SJSA1 (cell line): ENCODE measurements at regions not wholly inside any gene's neighbourhood (a gene's known extent, or its start where the extent isn't known, plus 50 kb on each side); places are given as distances from the start of the nearest gene placed in this dataset.

ENCODE experiments used
- DNase-seq, 2 experiments: peaks; one replicate each; pipeline ENCODE4 v3.0.0-alpha.2; 2015 to 2020; ENCODE audit warnings: low spot score in 2 of 2, low read depth in 1 of 2
- H3K27ac ChIP-seq: fragments of 250-450 bp; sonication (Bioruptor Pico); 2 replicates; pipeline ENCODE4 v1.5.1; 2020; ENCODE audit warnings: mild to moderate bottlenecking, moderate library complexity
- H3K27me3 ChIP-seq: fragments of 250-450 bp; sonication (Bioruptor Pico); replicated peaks from 2 replicates; pipeline ENCODE4 v1.5.1; 2020; ENCODE audit warnings: mild to moderate bottlenecking, moderate library complexity
- H3K36me3 ChIP-seq: fragments of 250-450 bp; sonication (Bioruptor Pico); 2 replicates; pipeline ENCODE4 v1.5.1; 2020; ENCODE audit warnings: mild to moderate bottlenecking
- H3K4me1 ChIP-seq: fragments of 250-450 bp; sonication (Bioruptor Pico); replicated peaks from 2 replicates; pipeline ENCODE4 v1.6.1; 2021; ENCODE audit warnings: mild to moderate bottlenecking
- H3K4me3 ChIP-seq: fragments of 250-450 bp; sonication (Bioruptor Pico); 2 replicates; pipeline ENCODE4 v1.5.1; 2020; ENCODE audit warnings: mild to moderate bottlenecking
- H3K9me3 ChIP-seq: fragments of 250-450 bp; sonication (Bioruptor Pico); replicated peaks from 2 replicates; pipeline ENCODE4 v1.5.1; 2020; ENCODE audit warnings: mild to moderate bottlenecking

- Histone ChIP-seq H3K36me3 (no peaks in the 10 kb centered on the region), H3K4me3 (no peak overlapping the region), H3K27ac (no peak overlapping the region), H3K9me3 (peaks cover 5% of the 10 kb centered on the region), H3K27me3 (no peaks in the 10 kb centered on the region), H3K4me1 (no peaks in the 10 kb centered on the region)
- no peak for DNase-seq
These were observed 500.3 kb upstream of the MKI67 start for GRCh38 chr10:128626397-128627000.

GRCh38 chr10:128627811-128628210 is 501.6 kb upstream of the MKI67 start:
- Histone ChIP-seq H3K27ac (no peak overlapping the region), H3K27me3 (no peaks in the 10 kb centered on the region), H3K36me3 (no peaks in the 10 kb centered on the region), H3K9me3 (peaks cover 5% of the 10 kb centered on the region), H3K4me3 (no peak overlapping the region), H3K4me1 (no peaks in the 10 kb centered on the region)
- DNase-seq: no peak

- H3K27ac ChIP-seq: no peak overlapping the region
- no peak for DNase-seq
- no peaks in the 10 kb centered on the region for H3K36me3 ChIP-seq
- H3K4me3 ChIP-seq: no peak overlapping the region
- H3K4me1 ChIP-seq: no peaks in the 10 kb centered on the region
- H3K27me3 ChIP-seq: no peaks in the 10 kb centered on the region
- peaks cover 2% of the 10 kb centered on the region for H3K9me3 ChIP-seq
These were observed 502.0 kb upstream of the MKI67 start for GRCh38 chr10:128628252-128628651.

- no peaks in the 10 kb centered on the region for H3K36me3 ChIP-seq
- no peak overlapping the region for H3K4me3 ChIP-seq
- no peaks in the 10 kb centered on the region; the same call in none of the 2 replicates for H3K9me3 ChIP-seq
- H3K27ac ChIP-seq: no peak overlapping the region
- no peaks in the 10 kb centered on the region for H3K4me1 ChIP-seq
- H3K27me3 ChIP-seq: no peaks in the 10 kb centered on the region
- DNase-seq: no peak
These were observed 503.2 kb upstream of the MKI67 start for GRCh38 chr10:128629111-128630096.

- Histone ChIP-seq H3K9me3 (no peaks in the 10 kb centered on the region; the same call in none of the 2 replicates), H3K36me3 (no peaks in the 10 kb centered on the region), H3K27ac (no peak overlapping the region), H3K27me3 (no peaks in the 10 kb centered on the region), H3K4me3 (no peak overlapping the region), H3K4me1 (no peaks in the 10 kb centered on the region)
- no peak for DNase-seq
These were observed 504.6 kb upstream of the MKI67 start for GRCh38 chr10:128630787-128631252.

- no peak for DNase-seq
- H3K9me3 ChIP-seq: no peaks in the 10 kb centered on the region; the same call in none of the 2 replicates
- H3K27me3 ChIP-seq: no peaks in the 10 kb centered on the region
- H3K27ac ChIP-seq: no peak overlapping the region
- no peaks in the 10 kb centered on the region for H3K36me3 ChIP-seq
- no peaks in the 10 kb centered on the region for H3K4me1 ChIP-seq
- no peak overlapping the region for H3K4me3 ChIP-seq
These were observed 505.6 kb upstream of the MKI67 start for GRCh38 chr10:128631801-128632241.

GRCh38 chr10:128632694-128633093 is 506.5 kb upstream of the MKI67 start:
- Histone ChIP-seq H3K4me1 (no peaks in the 10 kb centered on the region), H3K4me3 (no peak overlapping the region), H3K9me3 (no peaks in the 10 kb centered on the region; the same call in none of the 2 replicates), H3K27ac (no peak overlapping the region), H3K36me3 (no peaks in the 10 kb centered on the region), H3K27me3 (no peaks in the 10 kb centered on the region)
- DNase-seq: no peak

GRCh38 chr10:128633864-128634540 is 507.8 kb upstream of the MKI67 start:
- no peak for DNase-seq
- Histone ChIP-seq H3K36me3 (no peaks in the 10 kb centered on the region), H3K27me3 (no peaks in the 10 kb centered on the region), H3K27ac (no peak overlapping the region), H3K9me3 (no peaks in the 10 kb centered on the region; the same call in none of the 2 replicates), H3K4me3 (no peak overlapping the region), H3K4me1 (no peaks in the 10 kb centered on the region)

- H3K4me1 ChIP-seq: no peaks in the 10 kb centered on the region
- DNase-seq: no peak
These were observed 515.8 kb upstream of the MKI67 start for GRCh38 chr10:128642023-128642422.

GRCh38 chr10:128642502-128642901 is 516.3 kb upstream of the MKI67 start:
- H3K27ac ChIP-seq: no peak overlapping the region
- no peak for DNase-seq

More at GRCh38 chr10:128642023-128642422, 515.8 kb upstream of the MKI67 start:
- Histone ChIP-seq H3K27ac (no peak overlapping the region), H3K27me3 (no peaks in the 10 kb centered on the region), H3K36me3 (no peaks in the 10 kb centered on the region), H3K9me3 (peaks cover 2% of the 10 kb centered on the region; the same call in 1 of the 2 replicates), H3K4me3 (no peak overlapping the region)

GRCh38 chr10:128643658-128644057 is 517.4 kb upstream of the MKI67 start:
- H3K4me3 ChIP-seq: no peak overlapping the region
- no peaks in the 10 kb centered on the region for H3K36me3 ChIP-seq
- H3K27me3 ChIP-seq: no peaks in the 10 kb centered on the region
- no peaks in the 10 kb centered on the region for H3K4me1 ChIP-seq
- no peak overlapping the region for H3K27ac ChIP-seq
- no peak for DNase-seq
- H3K9me3 ChIP-seq: peaks cover 2% of the 10 kb centered on the region; the same call in 1 of the 2 replicates

More at GRCh38 chr10:128642502-128642901, 516.3 kb upstream of the MKI67 start:
- Histone ChIP-seq H3K27me3 (no peaks in the 10 kb centered on the region), H3K36me3 (no peaks in the 10 kb centered on the region), H3K4me3 (no peak overlapping the region), H3K9me3 (peaks cover 2% of the 10 kb centered on the region; the same call in 1 of the 2 replicates), H3K4me1 (no peaks in the 10 kb centered on the region)

- H3K36me3 ChIP-seq: no peaks in the 10 kb centered on the region
- H3K27me3 ChIP-seq: no peaks in the 10 kb centered on the region
- H3K4me1 ChIP-seq: no peaks in the 10 kb centered on the region
- H3K27ac ChIP-seq: no peak overlapping the region
- peaks cover 2% of the 10 kb centered on the region; the same call in 1 of the 2 replicates for H3K9me3 ChIP-seq
- H3K4me3 ChIP-seq: no peak overlapping the region
- DNase-seq: no peak
These were observed 519.3 kb upstream of the MKI67 start for GRCh38 chr10:128645486-128645885.

GRCh38 chr10:128646956-128647355 is 520.7 kb upstream of the MKI67 start:
- no peaks in the 10 kb centered on the region for H3K4me1 ChIP-seq
- no peak overlapping the region for H3K4me3 ChIP-seq
- no peak for DNase-seq
- peaks cover 2% of the 10 kb centered on the region; the same call in 1 of the 2 replicates for H3K9me3 ChIP-seq
- no peak overlapping the region for H3K27ac ChIP-seq
- no peaks in the 10 kb centered on the region for H3K27me3 ChIP-seq
- H3K36me3 ChIP-seq: no peaks in the 10 kb centered on the region
